ENCODE measurements at regions not wholly inside any gene's neighbourhood (a gene's known extent, or its start where the extent isn't known, plus 50 kb on each side); places are given as distances from the start of the nearest gene placed in this dataset.

DNA sequence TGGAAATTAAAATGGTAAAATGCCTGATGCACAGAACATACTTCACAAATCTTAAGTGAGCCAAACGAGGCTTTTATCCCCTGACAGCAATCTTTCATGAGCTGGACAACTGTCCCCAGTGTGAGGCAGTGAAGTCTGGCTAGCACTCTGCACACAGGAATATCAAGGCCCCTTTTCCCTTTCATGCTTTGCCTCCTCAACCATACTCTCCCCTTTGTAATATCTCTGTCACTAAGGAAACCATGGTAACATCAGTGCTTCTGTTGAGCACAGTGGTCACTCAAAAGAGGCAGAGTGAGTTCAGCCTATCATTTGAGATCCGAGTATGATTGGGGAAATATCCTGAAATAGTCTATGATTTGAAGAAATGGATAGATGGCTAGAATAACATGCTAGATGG, 318.3 kb downstream of the ENC1 start:
- Mint-ChIP-seq H3K4me3 (ENCODE audit: unreplicated experiment) (no peak overlapping the region), H3K4me1 (ENCODE audit: low read depth, unreplicated experiment) (peaks cover 8% of the 10 kb centered on the region), H3K36me3 (ENCODE audit: unreplicated experiment) (no peaks in the 10 kb centered on the region), H3K27me3 (ENCODE audit: unreplicated experiment) (peaks cover 1% of the 10 kb centered on the region), H3K9me3 (ENCODE audit: unreplicated experiment) (no peaks in the 10 kb centered on the region), H3K27ac (ENCODE audit: unreplicated experiment) (no peak overlapping the region)
- TF ChIP-seq, protein P1, sequence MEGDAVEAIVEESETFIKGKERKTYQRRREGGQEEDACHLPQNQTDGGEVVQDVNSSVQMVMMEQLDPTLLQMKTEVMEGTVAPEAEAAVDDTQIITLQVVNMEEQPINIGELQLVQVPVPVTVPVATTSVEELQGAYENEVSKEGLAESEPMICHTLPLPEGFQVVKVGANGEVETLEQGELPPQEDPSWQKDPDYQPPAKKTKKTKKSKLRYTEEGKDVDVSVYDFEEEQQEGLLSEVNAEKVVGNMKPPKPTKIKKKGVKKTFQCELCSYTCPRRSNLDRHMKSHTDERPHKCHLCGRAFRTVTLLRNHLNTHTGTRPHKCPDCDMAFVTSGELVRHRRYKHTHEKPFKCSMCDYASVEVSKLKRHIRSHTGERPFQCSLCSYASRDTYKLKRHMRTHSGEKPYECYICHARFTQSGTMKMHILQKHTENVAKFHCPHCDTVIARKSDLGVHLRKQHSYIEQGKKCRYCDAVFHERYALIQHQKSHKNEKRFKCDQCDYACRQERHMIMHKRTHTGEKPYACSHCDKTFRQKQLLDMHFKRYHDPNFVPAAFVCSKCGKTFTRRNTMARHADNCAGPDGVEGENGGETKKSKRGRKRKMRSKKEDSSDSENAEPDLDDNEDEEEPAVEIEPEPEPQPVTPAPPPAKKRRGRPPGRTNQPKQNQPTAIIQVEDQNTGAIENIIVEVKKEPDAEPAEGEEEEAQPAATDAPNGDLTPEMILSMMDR (IDR thresholded peaks at IDR 0.05; ENCODE audit: partially characterized antibody, unreplicated experiment), result no peak
- no peak for DNase-seq

DNA sequence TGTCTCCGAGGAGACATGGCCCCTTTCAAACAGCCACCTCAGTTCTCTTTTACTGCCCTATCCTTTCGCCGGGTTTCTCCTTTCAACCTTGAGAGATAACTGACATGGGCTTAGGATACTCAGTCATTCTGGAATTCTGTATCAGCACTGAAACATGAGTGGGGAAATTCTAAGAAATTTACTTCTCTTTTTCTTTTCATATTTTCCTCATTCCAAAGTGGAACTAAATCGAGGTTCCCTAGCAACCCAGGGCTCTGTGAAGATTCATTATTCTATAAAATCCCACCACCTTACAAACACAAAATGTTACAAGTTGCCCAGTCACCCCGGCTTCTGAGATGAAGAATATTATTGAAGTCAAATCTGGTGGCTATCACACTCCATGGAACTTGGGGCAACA, 319.2 kb downstream of the ENC1 start:
- H3K27ac Mint-ChIP-seq (ENCODE audit: unreplicated experiment), result no peak overlapping the region

DNA sequence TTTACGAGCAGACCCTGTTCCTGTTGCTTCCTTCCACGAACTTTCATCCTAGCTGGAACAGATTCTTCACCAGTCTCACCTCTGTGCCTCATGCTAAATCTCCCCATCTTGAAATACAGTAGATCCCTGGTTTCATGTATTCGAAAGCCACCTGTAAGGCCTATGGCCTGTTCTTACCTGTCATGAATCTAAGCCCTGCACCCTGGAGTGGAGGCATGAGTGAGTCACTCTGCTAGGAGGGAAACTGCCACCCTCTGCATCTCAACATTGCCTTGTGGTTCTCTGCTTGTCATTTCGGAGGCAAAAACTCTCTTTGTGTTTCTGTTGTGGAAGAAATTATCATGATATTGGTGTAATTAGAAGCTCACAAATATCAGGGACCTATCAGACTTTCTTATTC, 320.0 kb downstream of the ENC1 start:
- H3K4me3 Mint-ChIP-seq (ENCODE audit: unreplicated experiment), result no peak overlapping the region
- no peak for DNase-seq
- H3K4me1 Mint-ChIP-seq (ENCODE audit: low read depth, unreplicated experiment), result peaks cover 17% of the 10 kb centered on the region
- TF ChIP-seq, protein P1 (IDR thresholded peaks at IDR 0.05; ENCODE audit: partially characterized antibody, unreplicated experiment), result no peak
- peaks cover 4% of the 10 kb centered on the region for H3K36me3 Mint-ChIP-seq (ENCODE audit: unreplicated experiment)
- H3K27me3 Mint-ChIP-seq (ENCODE audit: unreplicated experiment), result peaks cover 7% of the 10 kb centered on the region
- H3K27ac Mint-ChIP-seq (ENCODE audit: unreplicated experiment), result no peak overlapping the region
- no peaks in the 10 kb centered on the region for H3K9me3 Mint-ChIP-seq (ENCODE audit: unreplicated experiment)

More for the DNA sequence above, 319.2 kb downstream of the ENC1 start:
- H3K36me3 Mint-ChIP-seq (ENCODE audit: unreplicated experiment), result peaks cover 4% of the 10 kb centered on the region
- H3K9me3 Mint-ChIP-seq (ENCODE audit: unreplicated experiment), result no peaks in the 10 kb centered on the region
- H3K4me3 Mint-ChIP-seq (ENCODE audit: unreplicated experiment), result no peak overlapping the region
- peaks cover 13% of the 10 kb centered on the region for H3K4me1 Mint-ChIP-seq (ENCODE audit: low read depth, unreplicated experiment)
- H3K27me3 Mint-ChIP-seq (ENCODE audit: unreplicated experiment), result peaks cover 7% of the 10 kb centered on the region
- TF ChIP-seq, protein P1 (IDR thresholded peaks at IDR 0.05; ENCODE audit: partially characterized antibody, unreplicated experiment), result no peak
- no peak for DNase-seq

DNA sequence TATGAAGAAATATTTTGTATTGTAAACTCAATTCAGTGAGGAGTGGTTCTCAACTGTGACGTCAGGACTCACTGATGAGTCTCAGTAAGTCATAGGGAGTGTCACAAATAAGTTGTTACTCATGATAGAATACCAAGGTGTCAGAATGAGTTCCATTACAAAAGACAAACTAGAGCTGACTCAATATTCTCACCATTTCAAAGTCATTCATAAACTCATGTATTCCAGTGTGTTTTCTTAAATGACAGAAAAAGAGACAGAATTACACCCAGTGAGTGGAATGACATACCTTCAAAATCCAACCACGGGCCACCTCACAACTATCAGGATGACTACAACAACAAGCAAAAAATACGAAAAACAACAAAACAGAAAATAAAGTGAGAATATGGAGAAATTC, 321.5 kb downstream of the ENC1 start:
- DNase-seq, result no peak
- no peak overlapping the region for H3K4me3 Mint-ChIP-seq (ENCODE audit: unreplicated experiment)
- peaks cover 20% of the 10 kb centered on the region for H3K4me1 Mint-ChIP-seq (ENCODE audit: low read depth, unreplicated experiment)
- H3K27me3 Mint-ChIP-seq (ENCODE audit: unreplicated experiment), result peaks cover 7% of the 10 kb centered on the region
- H3K36me3 Mint-ChIP-seq (ENCODE audit: unreplicated experiment), result peaks cover 4% of the 10 kb centered on the region
- H3K27ac Mint-ChIP-seq (ENCODE audit: unreplicated experiment), result no peak overlapping the region
- H3K9me3 Mint-ChIP-seq (ENCODE audit: unreplicated experiment), result no peaks in the 10 kb centered on the region
- TF ChIP-seq, protein P1 (IDR thresholded peaks at IDR 0.05; ENCODE audit: partially characterized antibody, unreplicated experiment), result no peak

DNA sequence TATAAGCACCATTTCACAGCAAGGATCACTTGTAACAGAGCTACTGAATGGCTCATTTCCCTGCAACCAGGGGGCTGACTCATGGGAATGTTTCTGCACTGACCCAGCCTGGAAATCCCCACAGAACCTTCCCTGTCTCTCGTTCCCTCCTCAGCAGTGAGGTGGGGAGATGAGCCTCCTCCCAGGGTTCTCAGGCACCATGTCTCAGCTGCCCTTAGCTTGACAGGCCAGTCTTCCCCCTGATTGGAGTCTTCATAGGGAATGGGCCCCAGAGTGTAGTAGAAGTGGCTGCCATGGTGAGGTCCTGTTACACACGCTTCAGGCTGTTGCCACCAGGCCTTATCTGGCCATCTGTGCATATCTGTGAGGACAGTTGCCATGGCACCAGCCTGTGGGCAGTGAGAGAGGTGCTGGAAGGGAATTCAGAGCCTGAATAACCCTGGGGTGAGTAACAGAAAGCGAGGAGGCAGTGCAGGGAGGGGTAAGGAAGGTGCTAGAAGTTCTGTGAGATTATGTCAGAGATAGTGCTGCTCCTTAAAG, 324.4 kb downstream of the ENC1 start:
- H3K4me3 Mint-ChIP-seq (ENCODE audit: unreplicated experiment), result no peak overlapping the region
- H3K27ac Mint-ChIP-seq (ENCODE audit: unreplicated experiment), result peak overlapping the region; percentile 44
- H3K4me1 Mint-ChIP-seq (ENCODE audit: low read depth, unreplicated experiment), result peaks cover 34% of the 10 kb centered on the region
- peaks cover 7% of the 10 kb centered on the region for H3K36me3 Mint-ChIP-seq (ENCODE audit: unreplicated experiment)
- peaks cover 2% of the 10 kb centered on the region for H3K9me3 Mint-ChIP-seq (ENCODE audit: unreplicated experiment)
- peaks cover 10% of the 10 kb centered on the region for H3K27me3 Mint-ChIP-seq (ENCODE audit: unreplicated experiment)
- no peak for DNase-seq
- TF ChIP-seq, protein P1 (IDR thresholded peaks at IDR 0.05; ENCODE audit: partially characterized antibody, unreplicated experiment), result no peak
